GM23338 (cell line): ENCODE measurements at regions not wholly inside any gene's neighbourhood (a gene's known extent, or its start where the extent isn't known, plus 50 kb on each side); places are given as distances from the start of the nearest gene placed in this dataset.

Experiments used
- NANOG ChIP-seq: IDR thresholded peaks from 2 replicates; pipeline ENCODE4 v1.6.1; 2016; ENCODE audit warnings: antibody characterized with exemption, borderline replicate concordance
- ZNF114 ChIP-seq: fragments of 250-450 bp; sonication (Bioruptor Pico); IDR thresholded peaks from 2 replicates; pipeline ENCODE4 v1.5.0; 2020; ENCODE audit warnings: mild to moderate bottlenecking, moderate library complexity
- TF ChIP-seq, protein P1 (sequence below): IDR thresholded peaks from 2 replicates; pipeline ENCODE4 v1.6.1; 2016; ENCODE audit warnings: antibody characterized with exemption
- TF ChIP-seq, protein P2 (sequence below): IDR thresholded peaks from one replicate; pipeline ENCODE4 v1.6.1; 2018; ENCODE audit warnings: antibody characterized with exemption; ENCODE audit not compliant: unreplicated experiment
- TF ChIP-seq, protein P3 (sequence below), 2 experiments: fragments of 200-600 bp in 1 of 2; sonication (generic) in 1 of 2; conservative IDR thresholded peaks; 2 replicates each; pipeline versions ENCODE4 v1.5.1 to v1.6.1; 2016 to 2017; ENCODE audit warnings: antibody characterized with exemption in 2 of 2, low read depth in 2 of 2, mild to moderate bottlenecking in 2 of 2, moderate library complexity in 1 of 2

DNA sequence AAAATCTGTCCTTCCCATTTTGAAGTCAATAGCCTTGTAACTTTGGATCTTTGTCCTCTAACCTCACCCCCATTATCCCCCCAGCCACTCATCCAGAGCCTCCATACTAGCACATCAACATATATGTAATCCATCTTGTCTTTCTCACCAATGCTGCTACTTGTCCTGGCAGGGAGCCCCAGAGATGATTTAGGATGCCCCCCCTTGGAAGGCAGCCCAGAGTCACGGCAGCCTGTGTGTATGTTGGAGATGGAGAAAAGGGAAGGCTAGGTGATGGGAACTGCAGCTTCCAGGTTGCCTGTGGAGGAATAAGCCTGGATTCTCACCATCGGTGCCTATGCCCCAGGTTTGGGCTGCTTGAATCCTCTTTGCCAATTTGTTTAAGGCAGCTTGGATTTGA is 51.7 kb upstream of the SCMH1 start (continued):
- TF ChIP-seq NANOG, result no peak
- TF ChIP-seq, protein P1, sequence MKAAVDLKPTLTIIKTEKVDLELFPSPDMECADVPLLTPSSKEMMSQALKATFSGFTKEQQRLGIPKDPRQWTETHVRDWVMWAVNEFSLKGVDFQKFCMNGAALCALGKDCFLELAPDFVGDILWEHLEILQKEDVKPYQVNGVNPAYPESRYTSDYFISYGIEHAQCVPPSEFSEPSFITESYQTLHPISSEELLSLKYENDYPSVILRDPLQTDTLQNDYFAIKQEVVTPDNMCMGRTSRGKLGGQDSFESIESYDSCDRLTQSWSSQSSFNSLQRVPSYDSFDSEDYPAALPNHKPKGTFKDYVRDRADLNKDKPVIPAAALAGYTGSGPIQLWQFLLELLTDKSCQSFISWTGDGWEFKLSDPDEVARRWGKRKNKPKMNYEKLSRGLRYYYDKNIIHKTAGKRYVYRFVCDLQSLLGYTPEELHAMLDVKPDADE, result no peak
- TF ChIP-seq, protein P2, sequence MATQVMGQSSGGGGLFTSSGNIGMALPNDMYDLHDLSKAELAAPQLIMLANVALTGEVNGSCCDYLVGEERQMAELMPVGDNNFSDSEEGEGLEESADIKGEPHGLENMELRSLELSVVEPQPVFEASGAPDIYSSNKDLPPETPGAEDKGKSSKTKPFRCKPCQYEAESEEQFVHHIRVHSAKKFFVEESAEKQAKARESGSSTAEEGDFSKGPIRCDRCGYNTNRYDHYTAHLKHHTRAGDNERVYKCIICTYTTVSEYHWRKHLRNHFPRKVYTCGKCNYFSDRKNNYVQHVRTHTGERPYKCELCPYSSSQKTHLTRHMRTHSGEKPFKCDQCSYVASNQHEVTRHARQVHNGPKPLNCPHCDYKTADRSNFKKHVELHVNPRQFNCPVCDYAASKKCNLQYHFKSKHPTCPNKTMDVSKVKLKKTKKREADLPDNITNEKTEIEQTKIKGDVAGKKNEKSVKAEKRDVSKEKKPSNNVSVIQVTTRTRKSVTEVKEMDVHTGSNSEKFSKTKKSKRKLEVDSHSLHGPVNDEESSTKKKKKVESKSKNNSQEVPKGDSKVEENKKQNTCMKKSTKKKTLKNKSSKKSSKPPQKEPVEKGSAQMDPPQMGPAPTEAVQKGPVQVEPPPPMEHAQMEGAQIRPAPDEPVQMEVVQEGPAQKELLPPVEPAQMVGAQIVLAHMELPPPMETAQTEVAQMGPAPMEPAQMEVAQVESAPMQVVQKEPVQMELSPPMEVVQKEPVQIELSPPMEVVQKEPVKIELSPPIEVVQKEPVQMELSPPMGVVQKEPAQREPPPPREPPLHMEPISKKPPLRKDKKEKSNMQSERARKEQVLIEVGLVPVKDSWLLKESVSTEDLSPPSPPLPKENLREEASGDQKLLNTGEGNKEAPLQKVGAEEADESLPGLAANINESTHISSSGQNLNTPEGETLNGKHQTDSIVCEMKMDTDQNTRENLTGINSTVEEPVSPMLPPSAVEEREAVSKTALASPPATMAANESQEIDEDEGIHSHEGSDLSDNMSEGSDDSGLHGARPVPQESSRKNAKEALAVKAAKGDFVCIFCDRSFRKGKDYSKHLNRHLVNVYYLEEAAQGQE, result no peak
- TF ChIP-seq, protein P3, sequence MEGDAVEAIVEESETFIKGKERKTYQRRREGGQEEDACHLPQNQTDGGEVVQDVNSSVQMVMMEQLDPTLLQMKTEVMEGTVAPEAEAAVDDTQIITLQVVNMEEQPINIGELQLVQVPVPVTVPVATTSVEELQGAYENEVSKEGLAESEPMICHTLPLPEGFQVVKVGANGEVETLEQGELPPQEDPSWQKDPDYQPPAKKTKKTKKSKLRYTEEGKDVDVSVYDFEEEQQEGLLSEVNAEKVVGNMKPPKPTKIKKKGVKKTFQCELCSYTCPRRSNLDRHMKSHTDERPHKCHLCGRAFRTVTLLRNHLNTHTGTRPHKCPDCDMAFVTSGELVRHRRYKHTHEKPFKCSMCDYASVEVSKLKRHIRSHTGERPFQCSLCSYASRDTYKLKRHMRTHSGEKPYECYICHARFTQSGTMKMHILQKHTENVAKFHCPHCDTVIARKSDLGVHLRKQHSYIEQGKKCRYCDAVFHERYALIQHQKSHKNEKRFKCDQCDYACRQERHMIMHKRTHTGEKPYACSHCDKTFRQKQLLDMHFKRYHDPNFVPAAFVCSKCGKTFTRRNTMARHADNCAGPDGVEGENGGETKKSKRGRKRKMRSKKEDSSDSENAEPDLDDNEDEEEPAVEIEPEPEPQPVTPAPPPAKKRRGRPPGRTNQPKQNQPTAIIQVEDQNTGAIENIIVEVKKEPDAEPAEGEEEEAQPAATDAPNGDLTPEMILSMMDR (conservative IDR thresholded peaks at IDR 0.05; ENCODE audit: low read depth in 2 of 2), result no peak
- no peak for TF ChIP-seq ZNF114 (CRISPR knock-in tag)
